Liver (tissue), 3 donors: ENCODE measurements at regions not wholly inside any gene's neighbourhood (a gene's known extent, or its start where the extent isn't known, plus 50 kb on each side); places are given as distances from the start of the nearest gene placed in this dataset.

ENCODE experiments used
- CTCF ChIP-seq: fragments of 150-350 bp; IDR thresholded peaks from 2 replicates; pipeline ENCODE4 v1.5.1; 2017; ENCODE audit warnings: improper control_type of control experiment, low read depth, low read length; ENCODE audit not compliant: missing input control
- MAX ChIP-seq: IDR thresholded peaks from 2 replicates; pipeline ENCODE4 v1.6.1; 2016; ENCODE audit warnings: antibody characterized with exemption
- NR2F2 ChIP-seq: IDR thresholded peaks from 2 replicates; pipeline ENCODE4 v1.6.1; 2016; ENCODE audit warnings: antibody characterized with exemption
- REST ChIP-seq: IDR thresholded peaks from 2 replicates; pipeline ENCODE4 v1.6.1; 2016; ENCODE audit warnings: antibody characterized with exemption, mild to moderate bottlenecking
- donor health status: healthy.
- donor health status: healthy.

GRCh38 chr3:66153481-66154443 lies 67.0 kb upstream of the SLC25A26 start:
- TF ChIP-seq CTCF = no peak
- no peak for TF ChIP-seq REST
- TF ChIP-seq MAX = no peak
- TF ChIP-seq NR2F2 = no peak
